HG03280 (cell line): ENCODE measurements at regions not wholly inside any gene's neighbourhood (a gene's known extent, or its start where the extent isn't known, plus 50 kb on each side); places are given as distances from the start of the nearest gene placed in this dataset.
"Not testable (repeated sequence)": the region's sequence is repeated elsewhere in the genome, so short reads cannot be mapped to it uniquely, and the experiment has no call there.

ENCODE experiments used
- ATAC-seq: cut with Tn5 transposase; IDR thresholded peaks from one replicate; pipeline ENCODE4 v1.9.1; 2021; ENCODE audit warnings: mild to moderate bottlenecking, moderate library complexity; ENCODE audit not compliant: unreplicated experiment

DNA sequence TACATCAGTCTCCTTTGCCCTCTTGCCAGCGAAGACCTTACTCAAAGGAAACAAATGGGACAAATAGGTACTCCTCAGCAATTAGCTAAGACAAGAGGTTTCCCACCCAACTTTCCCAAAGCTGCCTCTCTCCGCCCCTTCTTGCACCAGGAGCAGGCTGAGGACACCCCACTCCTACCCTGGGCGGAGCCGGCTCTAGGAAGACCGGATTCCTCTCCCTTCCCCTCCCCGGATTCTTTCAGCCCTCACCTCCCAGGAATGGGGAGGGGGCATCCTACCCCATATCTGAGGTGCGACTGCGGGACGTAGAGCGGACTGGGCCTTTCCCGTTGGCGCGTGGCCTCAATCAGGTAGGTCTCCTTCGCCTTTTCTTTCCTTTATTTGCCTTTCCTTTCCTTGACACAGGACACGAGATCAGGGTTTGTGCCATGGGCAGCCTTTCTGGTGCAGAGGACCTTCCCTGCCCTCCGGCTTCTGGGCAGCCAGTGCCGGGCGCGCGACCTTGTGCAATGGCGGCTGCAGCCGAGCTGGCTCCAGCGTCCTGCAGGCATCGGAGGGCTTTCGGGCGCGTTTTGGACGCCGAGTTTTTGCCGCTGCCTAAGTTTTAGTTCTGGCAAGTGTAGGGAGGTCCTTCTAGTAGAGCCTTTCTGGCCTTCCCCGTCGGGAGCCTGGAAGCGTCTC, 279.9 kb downstream of the PLS3 start:
- not testable (repeated sequence) for ATAC-seq

DNA sequence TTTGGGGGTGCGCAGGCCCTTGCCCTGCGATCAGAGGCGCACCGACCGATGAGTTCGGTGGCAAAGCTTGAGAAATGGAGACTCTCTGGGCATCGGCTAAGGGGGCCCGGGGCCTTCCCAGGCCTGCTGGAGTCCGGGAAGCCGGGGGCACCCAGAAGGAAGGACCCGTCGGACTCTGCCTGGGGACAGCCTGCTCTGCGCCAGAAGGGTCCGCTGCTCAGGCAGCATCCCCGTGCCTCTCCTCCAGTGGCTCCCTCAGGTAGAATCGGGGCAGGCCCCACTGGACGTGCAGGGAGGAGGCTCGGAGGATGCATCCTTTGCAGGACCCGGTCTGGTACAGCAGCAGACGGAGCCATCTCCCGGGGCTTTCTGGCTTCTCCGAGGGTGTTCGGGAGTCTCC, 290.0 kb downstream of the PLS3 start:
- ATAC-seq, result not testable (repeated sequence)

DNA sequence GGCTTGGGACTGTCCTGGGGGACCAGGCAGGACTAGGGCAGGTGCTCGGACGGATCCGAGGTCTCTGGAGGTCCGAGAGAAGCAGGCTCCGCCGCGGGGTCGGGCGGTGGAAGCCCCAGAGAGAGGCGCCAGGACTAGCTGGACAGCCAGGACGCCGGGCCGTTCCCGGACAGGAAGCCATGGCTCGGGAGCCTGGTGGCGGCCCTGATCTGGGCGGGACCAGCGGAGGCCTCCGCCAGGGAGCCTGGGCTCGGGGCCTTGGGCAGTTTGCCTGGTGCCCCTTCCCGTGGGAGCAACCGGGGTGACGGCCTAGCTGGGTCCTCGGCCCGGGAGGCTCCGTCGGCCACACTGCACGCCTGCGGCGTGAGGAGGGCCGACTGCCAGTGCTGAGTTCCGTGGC, 292.3 kb downstream of the PLS3 start:
- ATAC-seq, result not testable (repeated sequence)

DNA sequence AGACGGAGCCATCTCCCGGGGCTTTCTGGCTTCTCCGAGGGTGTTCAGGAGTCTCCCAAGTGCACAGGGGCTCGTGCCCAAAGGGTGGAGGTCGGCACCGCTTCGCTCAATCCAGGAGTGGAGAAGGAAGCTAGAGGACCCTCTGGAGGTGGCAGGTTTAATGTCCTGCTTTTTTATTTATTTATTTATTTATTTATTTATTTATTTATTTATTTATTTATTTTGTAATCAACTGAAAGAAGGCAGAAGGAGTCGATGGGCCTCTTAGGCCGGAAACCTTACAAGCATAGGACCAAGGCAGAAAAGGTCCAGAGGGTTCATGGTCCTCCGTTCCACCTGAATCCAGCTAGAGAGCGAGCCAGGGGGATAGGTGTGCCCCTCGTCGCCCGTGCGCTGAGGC, 289.4 kb upstream of the AGTR2 start:
- not testable (repeated sequence) for ATAC-seq

DNA sequence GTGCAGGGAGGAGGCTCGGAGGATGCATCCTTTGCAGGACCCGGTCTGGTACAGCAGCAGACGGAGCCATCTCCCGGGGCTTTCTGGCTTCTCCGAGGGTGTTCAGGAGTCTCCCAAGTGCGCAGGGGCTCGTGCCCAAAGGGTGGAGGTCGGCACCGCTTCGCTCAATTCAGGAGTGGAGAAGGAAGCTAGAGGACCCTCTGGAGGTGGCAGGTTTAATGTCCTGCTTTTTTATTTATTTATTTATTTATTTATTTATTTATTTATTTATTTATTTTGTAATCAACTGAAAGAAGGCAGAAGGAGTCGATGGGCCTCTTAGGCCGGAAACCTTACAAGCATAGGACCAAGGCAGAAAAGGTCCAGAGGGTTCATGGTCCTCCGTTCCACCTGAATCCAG, 286.4 kb upstream of the AGTR2 start:
- ATAC-seq, result not testable (repeated sequence)

DNA sequence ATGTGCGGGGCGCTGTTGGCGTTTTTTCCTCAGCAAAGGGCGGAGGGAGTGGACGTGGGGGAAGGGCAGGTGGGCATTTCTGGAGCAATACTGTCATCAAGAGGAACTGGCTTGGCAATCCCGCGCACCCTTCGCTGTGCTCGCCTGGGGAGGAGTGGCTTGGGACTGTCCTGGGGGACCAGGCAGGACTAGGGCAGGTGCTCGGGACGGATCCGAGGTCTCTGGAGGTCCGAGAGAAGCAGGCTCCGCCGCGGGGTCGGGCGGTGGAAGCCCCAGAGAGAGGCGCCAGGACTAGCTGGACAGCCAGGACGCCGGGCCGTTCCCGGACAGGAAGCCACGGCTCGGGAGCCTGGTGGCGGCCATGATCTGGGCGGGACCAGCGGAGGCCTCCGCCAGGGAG, 282.5 kb upstream of the AGTR2 start:
- ATAC-seq, result not testable (repeated sequence)

DNA sequence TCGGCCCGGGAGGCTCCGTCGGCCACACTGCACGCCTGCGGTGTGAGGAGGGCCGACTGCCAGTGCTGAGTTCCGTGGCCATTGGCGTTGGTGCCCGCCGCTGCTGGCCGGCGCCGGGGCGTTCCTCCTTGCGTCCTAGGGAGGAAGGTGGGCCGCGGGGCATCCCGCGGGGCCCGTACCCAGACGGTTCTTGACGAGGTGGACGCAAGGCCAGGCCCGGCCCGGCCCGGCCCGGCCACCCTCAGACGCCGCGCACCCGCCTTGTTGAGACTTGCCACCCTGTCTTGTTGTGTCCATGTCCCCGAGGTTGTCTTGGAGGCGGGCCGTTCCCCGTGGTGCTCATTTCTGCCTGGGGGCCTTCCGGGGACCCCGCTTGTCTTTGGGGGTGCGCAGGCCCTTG, 282.0 kb upstream of the AGTR2 start:
- ATAC-seq, result not testable (repeated sequence)

DNA sequence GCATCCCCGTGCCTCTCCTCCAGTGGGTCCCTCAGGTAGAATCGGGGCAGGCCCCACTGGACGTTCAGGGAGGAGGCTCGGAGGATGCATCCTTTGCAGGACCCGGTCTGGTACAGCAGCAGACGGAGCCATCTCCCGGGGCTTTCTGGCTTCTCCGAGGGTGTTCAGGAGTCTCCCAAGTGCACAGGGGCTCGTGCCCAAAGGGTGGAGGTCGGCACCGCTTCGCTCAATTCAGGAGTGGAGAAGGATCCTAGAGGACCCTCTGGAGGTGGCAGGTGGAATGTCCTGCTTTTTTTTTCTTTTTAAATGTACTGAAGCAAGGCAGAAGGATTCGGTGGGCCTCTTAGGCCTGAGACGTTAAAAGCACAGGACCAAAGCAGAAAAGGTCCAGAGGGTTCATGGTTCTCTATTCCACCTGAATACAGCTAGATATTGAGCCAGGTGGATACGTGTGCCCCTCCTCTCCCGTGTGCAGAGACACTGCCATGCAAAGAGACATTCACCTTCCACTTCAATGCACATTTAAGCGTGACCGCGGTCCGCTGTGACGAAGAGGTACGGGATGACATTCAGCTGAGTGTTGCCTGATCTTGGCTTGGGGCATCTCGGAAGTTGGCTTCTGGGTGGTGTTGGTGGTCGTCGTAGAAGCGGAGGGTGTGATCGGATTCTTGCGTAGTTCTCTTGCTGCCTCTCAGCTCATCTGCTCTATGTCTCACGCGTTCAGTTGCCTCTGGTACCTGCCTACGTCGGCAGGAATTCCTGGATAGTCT, 281.2 kb upstream of the AGTR2 start:
- ATAC-seq, result no peak

DNA sequence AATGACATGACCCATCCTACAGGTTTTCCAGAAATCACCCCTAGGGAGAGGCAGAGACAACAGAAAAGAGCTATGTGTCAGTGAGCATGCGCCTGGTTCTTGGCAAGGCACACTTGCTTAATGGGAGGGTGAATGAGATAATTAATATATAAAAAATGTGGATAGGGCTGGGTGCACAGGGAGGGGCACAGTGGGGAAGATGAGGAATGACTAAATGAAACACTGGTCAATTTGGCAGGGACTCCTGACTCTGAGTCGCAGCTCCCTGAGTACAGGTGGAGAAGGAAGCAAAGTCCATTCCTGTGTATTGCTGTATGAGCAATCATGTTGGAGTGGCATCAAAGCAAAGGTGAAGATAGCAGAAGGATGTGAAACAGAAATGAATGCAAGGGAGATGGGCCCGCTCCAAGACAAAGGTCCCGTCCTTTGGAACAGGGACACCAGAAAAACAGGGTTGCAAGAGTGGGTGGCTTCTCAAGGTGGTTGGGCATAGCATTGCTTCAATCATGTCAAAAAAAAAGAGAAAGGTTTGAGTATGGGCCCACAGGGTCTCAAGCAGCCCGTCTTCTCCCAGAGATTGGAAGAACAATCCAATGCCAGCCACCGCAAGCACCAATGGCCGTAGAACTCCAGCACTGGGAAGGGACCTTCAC, 278.4 kb upstream of the AGTR2 start:
- no peak for ATAC-seq

DNA sequence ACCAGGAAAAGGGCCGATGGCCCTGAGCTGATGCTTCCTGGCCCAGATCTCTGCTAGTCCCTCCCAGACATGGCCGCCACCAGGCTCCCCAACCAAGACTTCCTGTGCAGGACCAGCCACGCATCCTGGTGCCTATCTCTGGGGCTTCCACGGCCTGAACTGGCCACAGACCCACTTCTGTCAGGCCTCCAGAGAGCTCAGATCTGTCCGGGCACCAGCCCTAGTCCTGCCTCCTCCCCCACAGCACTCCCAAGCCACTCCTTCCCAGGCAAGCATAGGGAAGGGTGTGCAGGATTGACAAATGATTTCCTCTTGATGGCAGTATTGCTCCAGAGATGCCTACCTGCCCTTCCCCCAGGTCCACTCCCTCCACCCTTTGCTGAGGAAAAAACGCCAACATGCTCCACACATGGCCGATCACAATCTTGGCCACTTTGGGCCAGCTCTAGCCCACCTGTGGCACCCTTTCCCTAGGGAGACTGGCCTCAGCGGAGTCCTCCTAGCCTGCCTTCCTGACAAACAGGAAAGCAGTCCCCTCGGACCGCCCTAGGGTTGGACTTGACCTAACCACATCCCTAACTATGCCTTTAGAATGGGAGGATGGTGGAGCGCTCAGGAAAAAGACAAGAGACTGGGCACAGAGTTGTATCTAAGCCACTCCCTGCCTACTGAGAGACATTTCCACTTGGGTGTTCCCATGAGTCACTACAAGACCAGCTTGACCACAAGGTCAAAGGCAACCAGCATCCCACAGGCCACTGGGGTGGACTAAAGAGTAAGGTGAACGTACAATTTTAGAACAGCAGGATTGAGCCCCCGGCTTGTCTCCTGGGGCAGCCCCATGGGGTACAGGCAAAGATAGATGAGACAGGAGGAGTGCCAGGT, 277.5 kb upstream of the AGTR2 start:
- ATAC-seq, result peak; percentile 44

DNA sequence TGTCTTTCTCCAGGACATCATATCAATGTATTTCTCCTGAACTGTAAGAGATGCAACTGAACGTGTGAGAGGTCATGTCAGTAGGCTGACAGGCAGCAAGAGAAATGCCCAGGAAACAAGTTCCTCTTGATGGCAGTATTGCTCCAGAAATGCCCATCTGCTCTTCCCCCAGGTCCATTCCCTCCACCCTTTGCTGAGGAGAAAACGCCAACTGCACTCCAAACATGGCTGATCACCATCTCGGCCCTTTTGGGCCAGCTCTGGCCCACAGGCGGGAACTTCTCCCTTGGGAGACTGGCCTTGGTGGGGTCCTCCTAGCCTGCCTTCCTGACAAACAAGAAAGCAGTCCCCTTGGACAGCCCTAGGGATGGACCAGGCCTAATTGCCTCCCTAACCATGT, 276.5 kb upstream of the AGTR2 start:
- no peak for ATAC-seq

DNA sequence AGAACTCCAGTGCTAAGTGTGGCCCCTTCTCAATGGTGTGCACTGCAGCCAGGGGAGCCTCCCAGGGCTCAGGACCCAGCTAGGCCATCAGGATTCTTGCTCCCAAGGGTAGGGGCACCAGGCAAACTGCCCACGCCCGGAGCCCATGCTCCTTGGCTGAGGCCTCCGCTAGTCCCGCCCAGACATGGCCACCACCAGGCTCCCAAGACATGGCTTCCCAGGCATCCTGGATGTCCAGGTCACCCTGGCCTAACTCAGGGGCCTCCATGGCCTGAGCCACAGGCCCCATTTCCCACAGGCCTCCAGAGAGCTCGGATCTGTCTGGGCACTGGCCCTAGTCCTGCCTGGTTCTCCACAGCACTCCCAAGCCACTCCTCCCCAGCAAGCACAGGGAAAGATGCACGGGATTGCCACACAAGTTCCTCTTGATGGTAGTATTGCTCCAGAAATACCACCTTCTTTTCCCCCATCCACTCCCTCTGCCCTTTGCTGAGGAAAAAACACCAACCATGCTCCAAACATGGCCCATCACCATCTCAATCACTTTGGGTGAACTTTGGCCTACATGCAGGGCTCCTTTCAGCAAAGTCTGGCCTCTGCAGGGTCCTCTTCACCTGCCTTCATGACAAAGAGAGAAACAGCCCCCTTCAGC, 274.7 kb upstream of the AGTR2 start:
- ATAC-seq, result no peak

DNA sequence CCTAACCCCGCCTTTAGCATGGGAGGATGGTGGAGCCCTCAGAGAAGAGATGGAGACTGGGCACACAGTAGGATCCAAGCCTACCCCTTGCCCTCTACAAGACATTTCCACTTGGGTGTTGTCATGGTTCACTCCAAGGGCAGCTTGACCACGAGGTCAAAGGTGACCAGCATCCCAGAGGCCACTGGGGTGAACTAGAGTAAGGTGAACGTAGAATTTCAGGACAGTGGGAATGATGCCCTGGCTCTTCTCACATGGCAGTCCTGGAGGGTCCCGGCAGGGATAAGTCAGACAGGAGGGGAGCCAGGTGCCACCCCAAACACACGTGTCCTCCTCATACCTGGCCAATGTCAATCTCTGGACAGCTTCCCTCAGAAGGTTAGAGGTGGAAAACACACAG, 274.2 kb upstream of the AGTR2 start:
- ATAC-seq, result no peak

DNA sequence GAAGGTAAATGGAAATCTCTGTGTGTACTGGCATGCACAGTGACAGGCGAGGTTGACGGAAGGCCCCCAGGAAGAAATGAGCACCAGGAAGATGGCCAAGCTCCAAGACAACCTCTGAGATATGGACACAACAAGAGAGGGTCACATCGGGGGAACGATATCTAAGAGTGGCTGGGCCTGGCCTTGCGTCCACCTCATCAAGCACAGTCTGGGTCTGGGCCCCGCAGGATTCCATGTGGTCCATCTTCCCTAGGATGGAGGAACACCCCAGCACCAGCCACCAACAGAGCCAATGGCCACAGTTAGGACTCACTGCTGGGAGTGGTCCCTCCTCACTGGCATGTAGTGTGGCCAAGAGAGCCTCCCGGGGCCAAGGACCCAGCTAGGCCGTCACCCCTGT, 272.6 kb upstream of the AGTR2 start:
- ATAC-seq, result no peak

DNA sequence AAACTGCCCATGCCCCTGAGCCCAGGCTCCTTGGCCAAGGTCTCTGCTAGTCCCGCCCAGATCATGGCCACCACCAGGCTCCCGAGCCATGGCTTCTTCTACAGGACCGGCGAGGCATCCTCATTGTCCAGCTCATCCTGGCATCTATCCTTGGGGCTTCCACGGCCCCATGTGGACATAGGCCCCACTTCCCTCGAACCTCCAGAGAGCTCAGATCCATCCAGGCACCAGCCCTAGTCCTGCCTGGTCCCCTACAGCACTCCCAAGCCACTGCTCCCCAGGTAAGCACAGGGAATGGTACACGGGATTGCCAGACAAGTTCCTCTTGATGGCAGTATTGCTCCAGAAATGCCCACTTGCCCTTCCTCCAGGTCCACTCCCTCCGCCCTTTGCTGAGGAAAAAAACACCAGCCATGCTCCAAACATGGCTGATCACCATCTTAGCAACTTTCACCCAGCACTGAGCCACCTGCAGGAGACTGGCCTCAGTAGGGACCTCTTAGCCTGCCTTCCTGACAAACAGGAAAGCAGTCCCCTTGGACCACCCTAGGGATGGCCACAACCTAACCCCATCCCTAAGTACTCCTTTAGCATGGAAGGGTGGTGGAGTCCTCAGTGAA, 272.1 kb upstream of the AGTR2 start:
- peak; percentile 64 for ATAC-seq

DNA sequence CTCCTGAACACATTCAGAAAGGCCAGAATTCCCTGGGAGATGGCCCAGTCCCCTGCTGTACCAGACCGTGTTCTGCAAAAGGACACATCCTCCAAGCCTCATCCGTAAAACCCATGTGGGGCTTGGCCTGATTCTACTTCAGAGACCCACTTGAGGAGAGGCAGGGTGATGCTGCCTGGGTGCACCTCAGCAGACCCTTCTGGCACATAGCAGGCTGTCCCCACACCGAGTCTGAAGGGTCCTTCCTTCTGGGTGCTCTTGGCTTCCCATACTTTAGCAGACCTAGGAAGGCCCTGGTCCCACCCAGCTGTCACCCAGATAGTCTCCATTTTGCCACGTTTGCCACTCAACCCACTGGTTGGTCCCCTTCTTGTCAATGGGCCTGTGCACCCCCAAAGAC, 270.1 kb upstream of the AGTR2 start:
- no peak for ATAC-seq

DNA sequence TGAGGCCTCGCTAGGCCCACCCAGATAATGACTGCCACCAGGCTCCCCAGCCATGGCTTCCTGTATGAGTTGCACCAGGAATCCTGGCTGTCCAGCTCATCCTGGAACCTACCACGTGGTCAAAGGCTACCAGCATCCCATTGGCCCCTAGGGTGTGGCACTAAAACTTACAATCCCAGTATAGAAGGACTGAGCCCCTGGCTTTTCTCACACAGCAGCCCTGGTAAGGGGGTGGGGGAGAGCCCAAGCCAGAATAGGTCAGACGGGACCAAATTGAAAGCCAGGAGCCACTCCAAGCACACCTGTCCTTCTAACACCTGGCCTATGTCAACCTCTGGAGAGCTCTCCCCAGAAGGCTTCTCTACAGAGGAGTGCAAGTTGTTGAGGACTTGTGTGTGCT, 269.3 kb upstream of the AGTR2 start:
- ATAC-seq, result no peak

DNA sequence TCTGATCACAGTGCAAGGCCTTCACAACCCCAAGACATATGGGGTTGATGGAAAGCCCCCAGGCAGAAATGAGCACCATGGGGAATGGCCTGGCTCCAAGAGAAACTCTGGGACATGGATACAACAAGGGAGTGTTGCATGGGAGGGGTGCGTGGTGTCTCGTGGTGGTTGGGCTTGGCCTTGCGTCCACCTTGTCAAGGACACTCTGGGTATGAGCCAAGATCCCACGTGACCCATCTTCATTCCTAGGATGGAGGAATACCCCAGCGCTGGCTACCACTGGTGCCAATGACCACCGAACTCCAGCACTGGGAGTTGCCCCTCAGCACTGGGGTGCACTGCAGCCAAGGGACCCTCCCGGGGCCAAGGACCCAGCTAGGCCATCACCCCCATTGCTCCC, 267.5 kb upstream of the AGTR2 start:
- no peak for ATAC-seq

DNA sequence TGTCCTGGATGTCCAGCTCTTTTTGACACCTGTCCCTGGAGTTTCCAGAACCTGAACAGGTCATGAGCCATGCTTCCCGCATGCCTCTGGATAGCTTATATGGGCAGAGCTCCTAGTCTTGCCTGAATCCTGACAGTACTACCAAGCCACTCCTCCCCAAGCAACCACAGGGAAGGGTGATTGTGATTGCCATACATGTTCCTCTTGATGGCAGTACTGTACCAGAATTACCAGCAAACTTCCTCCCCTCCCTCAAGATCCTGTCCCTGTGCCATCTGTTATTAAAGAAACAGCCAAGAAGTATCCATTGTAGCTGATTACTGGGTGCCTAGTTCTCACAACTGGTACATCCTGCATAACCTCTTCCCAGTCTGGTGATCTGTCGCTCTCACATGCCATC, 264.3 kb upstream of the AGTR2 start:
- no peak for ATAC-seq

DNA sequence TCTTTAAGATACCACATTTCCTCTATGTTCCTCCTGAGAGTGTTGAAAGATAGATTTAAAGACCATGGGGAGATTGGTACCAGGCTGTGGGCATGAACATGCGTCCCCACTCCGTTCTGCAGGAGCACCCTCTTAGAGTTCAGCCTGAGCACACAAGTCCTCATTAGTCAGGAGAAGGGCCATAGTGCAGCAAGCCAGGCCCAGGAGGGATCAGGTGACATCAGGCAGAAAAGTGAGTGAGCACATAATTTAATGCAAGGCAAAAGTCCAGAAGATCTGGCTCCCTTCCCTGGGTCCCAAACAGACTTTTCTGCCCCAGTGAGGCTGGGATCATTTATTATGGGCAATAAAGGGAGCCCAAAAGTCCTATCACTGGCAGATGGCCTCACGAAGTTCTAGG, 263.7 kb upstream of the AGTR2 start:
- no peak for ATAC-seq
